Activated CD4-positive, alpha-beta T cell treated with anti-CD3 and anti-CD28 coated beads, Interleukin-2, Interleukin-4, amounts not matched to agents 100 ng/mL and 50 ng/mL, durations not matched to agents 16 hours and 8 hours (primary cell): ENCODE measurements at regions not wholly inside any gene's neighbourhood (a gene's known extent, or its start where the extent isn't known, plus 50 kb on each side); places are given as distances from the start of the nearest gene placed in this dataset.
"Not testable (repeated sequence)": the region's sequence is repeated elsewhere in the genome, so short reads cannot be mapped to it uniquely, and the experiment has no call there.

Experiments
- DNase-seq: peaks from one replicate; pipeline ENCODE4 v3.0.0-alpha.2; 2020; ENCODE audit warnings: low spot score

- no peak for DNase-seq
These were observed 119.7 kb downstream of the MACROH2A1 start for GRCh38 chr5:135279328-135279727.

GRCh38 chr5:135276151-135276550, 122.9 kb downstream of the MACROH2A1 start:
- no peak for DNase-seq

GRCh38 chr5:135273212-135273611, 125.8 kb downstream of the MACROH2A1 start:
- no peak for DNase-seq

- no peak for DNase-seq
These were observed 126.7 kb downstream of the MACROH2A1 start for GRCh38 chr5:135272311-135272805.

GRCh38 chr5:135271533-135272310, 127.3 kb downstream of the MACROH2A1 start:
- no peak for DNase-seq

GRCh38 chr5:135269931-135270421, 129.1 kb downstream of the MACROH2A1 start:
- no peak for DNase-seq

- no peak for DNase-seq
These were observed 129.8 kb downstream of the MACROH2A1 start for GRCh38 chr5:135269199-135269598.

- DNase-seq = no peak
These were observed 132.1 kb downstream of the MACROH2A1 start for GRCh38 chr5:135266975-135267374.

- no peak for DNase-seq
These were observed 132.8 kb downstream of the MACROH2A1 start for GRCh38 chr5:135266303-135266635.

GRCh38 chr5:135265497-135266302, 133.3 kb downstream of the MACROH2A1 start:
- DNase-seq = no peak

- DNase-seq = no peak
These were observed 134.3 kb downstream of the MACROH2A1 start for GRCh38 chr5:135264451-135265440.

GRCh38 chr5:135263022-135263668, 135.9 kb downstream of the MACROH2A1 start:
- DNase-seq = no peak

GRCh38 chr5:135262364-135262763, 136.7 kb downstream of the MACROH2A1 start:
- DNase-seq = no peak

- not testable (repeated sequence) for DNase-seq
These were observed 138.9 kb downstream of the MACROH2A1 start for GRCh38 chr5:135260108-135260507.

GRCh38 chr5:135255461-135256178, 143.4 kb downstream of the MACROH2A1 start:
- no peak for DNase-seq

GRCh38 chr5:135254183-135254582, 144.8 kb downstream of the MACROH2A1 start:
- no peak for DNase-seq

GRCh38 chr5:135253601-135254178, 145.3 kb downstream of the MACROH2A1 start:
- no peak for DNase-seq

- no peak for DNase-seq
These were observed 147.9 kb downstream of the MACROH2A1 start for GRCh38 chr5:135251093-135251492.

GRCh38 chr5:135250671-135251070, 148.4 kb downstream of the MACROH2A1 start:
- DNase-seq = no peak

- no peak for DNase-seq
These were observed 149.4 kb downstream of the MACROH2A1 start for GRCh38 chr5:135249658-135250057.
